H1 (cell line): ENCODE measurements at regions not wholly inside any gene's neighbourhood (a gene's known extent, or its start where the extent isn't known, plus 50 kb on each side); places are given as distances from the start of the nearest gene placed in this dataset.

ENCODE experiments used
- CTCF ChIA-PET: fragments of 300-600 bp; sonication (Branson Sonifier 250); formaldehyde crosslinking; loops from one replicate; lab custom pipeline; 2021; ENCODE audit not compliant: partially characterized antibody; lab: Charles Lee
- POLR2A ChIA-PET: fragments of 300-600 bp; sonication (Branson Sonifier 250); formaldehyde crosslinking; loops from one replicate; lab custom pipeline; 2021; ENCODE audit warnings: inconsistent platforms; ENCODE audit not compliant: partially characterized antibody; lab: Charles Lee
- DNase-seq, 2 experiments: peaks; one replicate each; pipeline versions ENCODE4 v3.0.0 to v3.0.0-alpha.2; 2010 to 2022; ENCODE audit warnings: low spot score in 2 of 2, low read depth in 1 of 2, mixed read lengths in 1 of 2
- FAIRE-seq: peaks from 2 replicates; lab custom pipeline; 2011; peaks lifted over from hg19 to GRCh38; lab: Jason Lieb, UNC
- H2AFZ ChIP-seq: 2 replicates; pipeline ENCODE4 v1.8.1; 2012; ENCODE audit warnings: low read length, inconsistent platforms
- H2AK5ac ChIP-seq: 2 replicates; pipeline ENCODE4 v1.6.1; 2013; ENCODE audit warnings: low read depth, low read length
- H2BK120ac ChIP-seq: replicated peaks from 2 replicates; pipeline ENCODE3; 2013; ENCODE audit warnings: low read depth, low read length, inconsistent platforms
- H2BK12ac ChIP-seq: 2 replicates; pipeline ENCODE4 v1.6.1; 2013; ENCODE audit warnings: low read depth, low read length
- H2BK15ac ChIP-seq: 2 replicates; pipeline ENCODE4 v1.6.1; 2013; ENCODE audit warnings: low read length
- H2BK20ac ChIP-seq: 2 replicates; pipeline ENCODE4 v1.6.1; 2013; ENCODE audit warnings: low read length
- H2BK5ac ChIP-seq: 2 replicates; pipeline ENCODE4 v1.6.1; 2013; ENCODE audit warnings: low read depth, low read length
- H3K14ac ChIP-seq: 2 replicates; pipeline ENCODE4 v1.6.1; 2013; ENCODE audit warnings: inconsistent platforms; ENCODE audit not compliant: insufficient read length
- H3K18ac ChIP-seq: 2 replicates; pipeline ENCODE4 v1.6.1; 2013; ENCODE audit warnings: low read length; ENCODE audit errors: extremely low read depth
- H3K23ac ChIP-seq: 2 replicates; pipeline ENCODE4 v1.6.1; 2013; ENCODE audit warnings: inconsistent platforms; ENCODE audit not compliant: insufficient read length
- H3K23me2 ChIP-seq: 2 replicates; pipeline ENCODE4 v1.6.1; 2013; ENCODE audit warnings: low read depth, low read length
- H3K27ac ChIP-seq: 2 replicates; pipeline ENCODE4 v1.6.1; 2011; ENCODE audit warnings: low read depth, low read length, inconsistent platforms
- H3K27me3 ChIP-seq, 4 experiments: replicated peaks in 1 of 4; 1 replicate in 1 of 4; 2 replicates in 3 of 4; pipeline versions ENCODE4 v1.6.1 to v1.8.1; 2011 to 2013; ENCODE audit warnings: low read length in 3 of 4, mild to moderate bottlenecking in 3 of 4, inconsistent platforms in 2 of 4, mixed read lengths in 2 of 4, moderate library complexity in 1 of 4; ENCODE audit not compliant: control insufficient read depth in 3 of 4, insufficient read depth in 3 of 4; ENCODE audit errors: extremely low read depth in 1 of 4
- H3K36me3 ChIP-seq, 4 experiments: 2 replicates each; pipeline versions ENCODE4 v1.6.1 to v1.8.1; 2011 to 2013; ENCODE audit warnings: mild to moderate bottlenecking in 4 of 4, low read length in 3 of 4, moderate library complexity in 2 of 4, control low read depth in 1 of 4, inconsistent platforms in 1 of 4; ENCODE audit not compliant: insufficient read depth in 4 of 4, control insufficient read depth in 2 of 4
- H3K4ac ChIP-seq: replicated peaks from 2 replicates; pipeline ENCODE3; 2013; ENCODE audit warnings: low read length, low read depth, mixed read lengths, inconsistent platforms; ENCODE audit not compliant: insufficient read length
- H3K4me1 ChIP-seq, 4 experiments: replicated peaks in 1 of 4; 1 replicate in 1 of 4; 2 replicates in 3 of 4; pipeline versions ENCODE4 v1.6.1 to v1.8.1; 2011 to 2013; ENCODE audit warnings: low read length in 3 of 4, inconsistent platforms in 2 of 4, mixed read lengths in 1 of 4; ENCODE audit not compliant: insufficient read depth in 4 of 4, control insufficient read depth in 3 of 4
- H3K4me2 ChIP-seq, 2 experiments: 2 replicates each; pipeline versions ENCODE4 v1.6.1 to v1.8.1; 2011 to 2013; ENCODE audit warnings: low read depth in 2 of 2, low read length in 2 of 2, control low read depth in 1 of 2, inconsistent platforms in 1 of 2, mild to moderate bottlenecking in 1 of 2; ENCODE audit not compliant: insufficient read depth in 1 of 2
- H3K4me3 ChIP-seq, 4 experiments: fragments of 200-600, 300-600 bp in 1 of 4; sonication (generic), shearing (Covaris generic), sonication (Bioruptor Twin) in 1 of 4; 2 replicates each; pipeline versions ENCODE4 v1.5.1 to v1.8.1; 2011 to 2016; ENCODE audit warnings: low read length in 4 of 4, low read depth in 3 of 4, control low read depth in 2 of 4, inconsistent platforms in 2 of 4, mild to moderate bottlenecking in 2 of 4, mixed read lengths in 1 of 4, moderate library complexity in 1 of 4; ENCODE audit not compliant: insufficient read depth in 2 of 4; ENCODE audit errors: extremely low read depth in 1 of 4
- H3K56ac ChIP-seq: replicated peaks from 2 replicates; pipeline ENCODE3; 2013; ENCODE audit warnings: low read depth, mild to moderate bottlenecking, mixed read lengths, low read length, inconsistent platforms; ENCODE audit not compliant: insufficient read length
- H3K79me1 ChIP-seq: 2 replicates; pipeline ENCODE4 v1.6.1; 2013; ENCODE audit warnings: low read depth, low read length, control low read depth
- H3K79me2 ChIP-seq, 2 experiments: 2 replicates each; pipeline versions ENCODE4 v1.6.1 to v1.8.1; 2012 to 2013; ENCODE audit warnings: low read length in 2 of 2, mild to moderate bottlenecking in 2 of 2, inconsistent platforms in 1 of 2; ENCODE audit not compliant: insufficient read depth in 2 of 2, control insufficient read depth in 1 of 2
- H3K9ac ChIP-seq, 4 experiments: replicated peaks in 1 of 4; 1 replicate in 1 of 4; 2 replicates in 3 of 4; pipeline versions ENCODE4 v1.6.1 to v1.8.1; 2011 to 2013; ENCODE audit warnings: low read depth in 3 of 4, low read length in 3 of 4, control low read depth in 2 of 4, mild to moderate bottlenecking in 2 of 4, moderate library complexity in 2 of 4, inconsistent platforms in 1 of 4; ENCODE audit errors: extremely low read depth in 1 of 4
- H3K9me3 ChIP-seq, 2 experiments: 2 replicates each; pipeline versions ENCODE4 v1.6.1 to v1.8.1; 2012 to 2013; ENCODE audit warnings: mild to moderate bottlenecking in 2 of 2, moderate library complexity in 2 of 2, control low read depth in 1 of 2, inconsistent platforms in 1 of 2, low read depth in 1 of 2, low read length in 1 of 2, mixed read lengths in 1 of 2; ENCODE audit not compliant: insufficient read depth in 2 of 2
- H4K20me1 ChIP-seq, 2 experiments: replicated peaks in 1 of 2; 2 replicates each; pipeline versions ENCODE3 to v1.8.1; 2011 to 2013; ENCODE audit warnings: inconsistent platforms in 2 of 2, low read length in 2 of 2, mild to moderate bottlenecking in 1 of 2; ENCODE audit not compliant: insufficient read depth in 2 of 2, control insufficient read depth in 1 of 2
- H4K5ac ChIP-seq: 2 replicates; pipeline ENCODE4 v1.6.1; 2013; ENCODE audit warnings: low read length, low read depth, mixed read lengths, inconsistent platforms; ENCODE audit not compliant: insufficient read length
- H4K8ac ChIP-seq: 2 replicates; pipeline ENCODE4 v1.8.0; 2013; ENCODE audit warnings: mild to moderate bottlenecking, moderate library complexity, low read length, inconsistent platforms; ENCODE audit not compliant: insufficient read depth; ENCODE audit errors: extremely low read depth
- H4K91ac ChIP-seq: replicated peaks from 2 replicates; pipeline ENCODE3; 2013; ENCODE audit warnings: low read length, mixed read lengths, inconsistent platforms; ENCODE audit not compliant: insufficient read length
- CBX8 ChIP-seq: fragments of 300-800, 300-1000 bp; sonication (generic); IDR thresholded peaks from 2 replicates; pipeline ENCODE4 v1.7.1; 2016; ENCODE audit warnings: low read depth, low read length, borderline replicate concordance
- CREB1 ChIP-seq: IDR thresholded peaks from 2 replicates; pipeline ENCODE4 v1.6.1; 2012; ENCODE audit warnings: inconsistent platforms
- CTBP2 ChIP-seq: IDR thresholded peaks from 2 replicates; pipeline ENCODE4 v1.7.0; 2011; ENCODE audit warnings: borderline replicate concordance, mild to moderate bottlenecking, moderate library complexity, mixed read lengths, low read length; ENCODE audit not compliant: insufficient read depth, insufficient read length
- HDAC2 ChIP-seq, 2 experiments: fragments of 300-600 bp in 1 of 2; sonication (generic) in 1 of 2; IDR thresholded peaks; 2 replicates each; pipeline ENCODE4 v1.6.1; 2011 to 2012; ENCODE audit warnings: low read depth in 2 of 2, low read length in 2 of 2, mild to moderate bottlenecking in 2 of 2, moderate library complexity in 2 of 2, borderline replicate concordance in 1 of 2, inconsistent platforms in 1 of 2
- HDAC6 ChIP-seq: IDR thresholded peaks from one replicate; pipeline ENCODE4 v1.7.1; 2012; ENCODE audit warnings: low read depth, mild to moderate bottlenecking, inconsistent platforms, low read length, moderate library complexity
- JUN ChIP-seq: IDR thresholded peaks from 2 replicates; pipeline ENCODE4 v1.6.1; 2011; ENCODE audit warnings: low read depth, mild to moderate bottlenecking, improper control_type of control experiment, low read length
- JUND ChIP-seq: IDR thresholded peaks from 2 replicates; pipeline ENCODE4 v1.6.1; 2011; ENCODE audit warnings: mild to moderate bottlenecking, improper control_type of control experiment, low read length
- KDM5A ChIP-seq: fragments of 200-600 bp; IDR thresholded peaks from 2 replicates; pipeline ENCODE4 v1.7.1; 2012; ENCODE audit warnings: mild to moderate bottlenecking, low read length, inconsistent platforms, mixed read lengths
- SIRT6 ChIP-seq: IDR thresholded peaks from one replicate; pipeline ENCODE4 v1.7.1; 2012; ENCODE audit warnings: low read length, inconsistent platforms
- SP1 ChIP-seq: IDR thresholded peaks from 2 replicates; pipeline ENCODE4 v1.6.1; 2011; ENCODE audit warnings: low read depth, low read length
- WGBS, 2 experiments: shearing (Covaris generic) in 1 of 2; methylation state at CpG; one replicate each; pipeline versions ENCODE4 v1.1.6 to v1.1.7; 2013 to 2015; ENCODE audit warnings: low lambda C conversion rate in 2 of 2, mixed read lengths in 2 of 2, inconsistent platforms in 1 of 2, low coverage in 1 of 2, missing lambda C conversion rate in 1 of 2; ENCODE audit not compliant: insufficient replicate concordance in 2 of 2, insufficient coverage in 1 of 2, insufficient read length in 1 of 2; ENCODE audit errors: extremely low coverage in 1 of 2, missing lambda C conversion rate in 1 of 2; 5-methylcytosine and 5-hydroxymethylcytosine counted together

DNA sequence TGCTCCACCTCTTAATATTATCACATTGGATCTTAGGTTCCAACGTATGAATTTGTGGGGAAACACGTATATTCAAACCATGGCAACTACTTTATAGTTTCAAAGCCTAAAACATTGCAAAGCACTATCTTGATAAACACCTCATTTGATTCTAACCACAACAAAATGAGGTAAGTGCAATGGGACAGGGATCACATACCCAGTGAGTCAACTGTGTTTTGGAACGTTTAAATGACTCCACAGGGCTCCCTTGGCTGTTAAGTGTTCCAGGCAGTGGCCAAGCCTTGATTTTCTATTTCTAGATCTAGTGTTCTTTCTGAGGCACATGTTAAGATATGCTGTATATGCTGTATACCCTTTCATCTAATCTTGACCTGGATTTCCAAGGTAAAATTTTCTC lies 54.5 kb upstream of the C1QTNF7 start:
- Histone ChIP-seq H3K27ac (no peak overlapping the region), H2BK12ac (no peak overlapping the region), H3K4me2 (no peak overlapping the region), H2BK5ac (no peak overlapping the region), H2AFZ (no peak overlapping the region), H3K18ac (no peak overlapping the region), H2BK20ac (no peak overlapping the region), H3K4me3 (no peak overlapping the region), H3K79me2 (no peaks in the 10 kb centered on the region), H4K20me1 (no peaks in the 10 kb centered on the region), H4K8ac (no peak overlapping the region), H3K56ac (no peak overlapping the region), H4K91ac (no peak overlapping the region), H3K79me1 (no peaks in the 10 kb centered on the region), H3K23ac (no peak overlapping the region), H3K23me2 (no peaks in the 10 kb centered on the region), H3K9me3 (no peaks in the 10 kb centered on the region), H4K5ac (no peak overlapping the region), H3K9ac (no peak overlapping the region), H3K27me3 (no peaks in the 10 kb centered on the region), H3K14ac (no peak overlapping the region), H3K4ac (no peak overlapping the region), H3K36me3 (no peaks in the 10 kb centered on the region), H2AK5ac (no peak overlapping the region), H3K4me1 (peaks cover 0 to 4% (median 2%) of the 10 kb centered on the region in 4 experiments; a peak in 3 of 7 replicates), H2BK15ac (no peak overlapping the region), H2BK120ac (no peak overlapping the region)
- POLR2A ChIA-PET = no interaction called here
- FAIRE-seq (no peak), DNase-seq (no peak)
- WGBS, 2 experiments = 87% methylated on average over 3 of the region's 3 CpGs; no CpG with 5 or more reads in 1 of the 2 experiments
- CTCF ChIA-PET = interaction anchor here (0.8 kb wide), 1 partner anchor 25 kb away, joined by 3 read pairs; no protein-coding TSS in a partner anchor
- TF ChIP-seq SP1 (no peak), JUND (no peak), SIRT6 (no peak), JUN (no peak), KDM5A (no peak), CREB1 (no peak), HDAC2 (IDR thresholded peaks at IDR 0.05; ENCODE audit: borderline replicate concordance in 1 of 2, low read depth in 2 of 2, low read length in 2 of 2) (no peak), CBX8 (no peak), HDAC6 (no peak), CTBP2 (no peak)
